ENCODE measurements at regions not wholly inside any gene's neighbourhood (a gene's known extent, or its start where the extent isn't known, plus 50 kb on each side); places are given as distances from the start of the nearest gene placed in this dataset.

- TF ChIP-seq POLR2AphosphoS5 (IDR thresholded peaks at IDR 0.05) = no peak
- no peak for TF ChIP-seq CTCF (IDR thresholded peaks at IDR 0.05)
- no peak for TF ChIP-seq POLR2A (IDR thresholded peaks at IDR 0.05)
These were observed 71.5 kb upstream of the SDK2 start for GRCh38 chr17:73715769-73716168.
